HG03460 (cell line): ENCODE measurements at regions not wholly inside any gene's neighbourhood (a gene's known extent, or its start where the extent isn't known, plus 50 kb on each side); places are given as distances from the start of the nearest gene placed in this dataset.

Experiments used
- ATAC-seq: cut with Tn5 transposase; IDR thresholded peaks from one replicate; pipeline ENCODE4 v1.9.1; 2021; ENCODE audit not compliant: unreplicated experiment

GRCh38 chr6:167532410-167533288 is 207.8 kb downstream of the TTLL2 start:
- ATAC-seq: no peak

- ATAC-seq: no peak
Measured at GRCh38 chr6:167533851-167534250, 209.0 kb downstream of the TTLL2 start.

- no peak for ATAC-seq
Measured at GRCh38 chr6:167537816-167538215, 212.9 kb downstream of the TTLL2 start.

- ATAC-seq: no peak
Measured at GRCh38 chr6:167538746-167539145, 213.9 kb downstream of the TTLL2 start.

- no peak for ATAC-seq
Measured at GRCh38 chr6:167540796-167541195, 215.9 kb downstream of the TTLL2 start.

- ATAC-seq: no peak
Measured at GRCh38 chr6:167541544-167541943, 216.7 kb downstream of the TTLL2 start.

GRCh38 chr6:167543602-167544497 is 219.0 kb downstream of the TTLL2 start:
- no peak for ATAC-seq

GRCh38 chr6:167546611-167547327 is 221.9 kb downstream of the TTLL2 start:
- no peak for ATAC-seq

GRCh38 chr6:167547328-167547692 is 222.4 kb downstream of the TTLL2 start:
- no peak for ATAC-seq

GRCh38 chr6:167547751-167548150 is 222.9 kb downstream of the TTLL2 start:
- ATAC-seq: no peak

GRCh38 chr6:167548451-167548850 is 223.6 kb downstream of the TTLL2 start:
- no peak for ATAC-seq

- ATAC-seq: no peak
Measured at GRCh38 chr6:167549213-167549612, 224.3 kb downstream of the TTLL2 start.

- ATAC-seq: no peak
Measured at GRCh38 chr6:167550941-167551627, 226.2 kb downstream of the TTLL2 start.

- no peak for ATAC-seq
Measured at GRCh38 chr6:167551628-167552257, 226.9 kb downstream of the TTLL2 start.

- ATAC-seq: no peak
Measured at GRCh38 chr6:167552258-167552630, 227.4 kb downstream of the TTLL2 start.

GRCh38 chr6:167552961-167553735 is 228.3 kb downstream of the TTLL2 start:
- ATAC-seq: no peak

- ATAC-seq: no peak
Measured at GRCh38 chr6:167553736-167554119, 228.8 kb downstream of the TTLL2 start.

- no peak for ATAC-seq
Measured at GRCh38 chr6:167554854-167555253, 230.0 kb downstream of the TTLL2 start.

GRCh38 chr6:167555836-167556235 is 230.9 kb downstream of the TTLL2 start:
- ATAC-seq: no peak

GRCh38 chr6:167557675-167558074 is 232.8 kb downstream of the TTLL2 start:
- ATAC-seq: no peak
